AG04450 (cell line): ENCODE measurements at regions not wholly inside any gene's neighbourhood (a gene's known extent, or its start where the extent isn't known, plus 50 kb on each side); places are given as distances from the start of the nearest gene placed in this dataset.

Experiments
- CTCF ChIA-PET: fragments of 300-600, 350-600 bp; formaldehyde crosslinking; extraction: SDS; loops from one replicate; lab custom pipeline; 2022; ENCODE audit warnings: antibody characterized with exemption, inconsistent platforms; lab: Charles Lee
- POLR2A ChIA-PET: fragments of 350-600 bp; formaldehyde crosslinking; extraction: SDS; loops from one replicate; lab custom pipeline; 2021; ENCODE audit warnings: antibody characterized with exemption, inconsistent platforms; lab: Yijun Ruan, JAX
- DNase-seq: peaks from one replicate; pipeline ENCODE4 v3.0.0-alpha.2; 2011; ENCODE audit warnings: low read depth, low spot score
- H3K27ac ChIP-seq: one replicate; pipeline ENCODE4 v1.5.1; 2012; ENCODE audit warnings: low read depth, low read length, control low read depth
- H3K27me3 ChIP-seq: one replicate; pipeline ENCODE4 v1.6.0; 2012; ENCODE audit warnings: low read length; ENCODE audit not compliant: control insufficient read depth, insufficient read depth
- H3K4me3 ChIP-seq: 2 replicates; pipeline ENCODE4 v1.5.1; 2011; ENCODE audit warnings: mild to moderate bottlenecking, low read depth, low read length, control low read depth
- H3K9me3 ChIP-seq: 2 replicates; pipeline ENCODE4 v1.5.1; 2012; ENCODE audit warnings: low read length; ENCODE audit not compliant: control insufficient read depth, insufficient read depth
- CTCF ChIP-seq: IDR thresholded peaks from 2 replicates; pipeline ENCODE4 v1.5.1; 2011; ENCODE audit warnings: low read depth, low read length, control low read depth, inconsistent platforms

- Histone ChIP-seq H3K9me3 (no peaks in the 10 kb centered on the region), H3K27me3 (no peaks in the 10 kb centered on the region), H3K4me3 (no peak overlapping the region), H3K27ac (no peak overlapping the region)
- ChIA-PET POLR2A (no interaction called here), CTCF (no interaction called here)
- no peak for DNase-seq
- no peak for TF ChIP-seq CTCF
Measured at GRCh38 chr3:102791641-102792589, 357.1 kb downstream of the ZPLD1 start.

- POLR2A ChIA-PET: no interaction called here
- DNase-seq: no peak
- CTCF ChIA-PET: no interaction called here
Measured at GRCh38 chr3:102796804-102797203, 362.0 kb downstream of the ZPLD1 start.

GRCh38 chr3:102802819-102803420, 368.1 kb downstream of the ZPLD1 start:
- H3K27ac ChIP-seq: no peak overlapping the region
- DNase-seq: no peak
- H3K4me3 ChIP-seq: no peak overlapping the region
- no peak for TF ChIP-seq CTCF
- no peaks in the 10 kb centered on the region for H3K9me3 ChIP-seq
- no peaks in the 10 kb centered on the region for H3K27me3 ChIP-seq
- ChIA-PET POLR2A (no interaction called here), CTCF (no interaction called here)

More at GRCh38 chr3:102796804-102797203, 362.0 kb downstream of the ZPLD1 start:
- H3K4me3 ChIP-seq: no peak overlapping the region
- no peaks in the 10 kb centered on the region for H3K27me3 ChIP-seq
- no peaks in the 10 kb centered on the region for H3K9me3 ChIP-seq
- TF ChIP-seq CTCF: no peak
- H3K27ac ChIP-seq: no peak overlapping the region

- no peak for TF ChIP-seq CTCF
- DNase-seq: no peak
- CTCF ChIA-PET: no interaction called here
- Histone ChIP-seq H3K9me3 (no peaks in the 10 kb centered on the region), H3K4me3 (no peak overlapping the region), H3K27ac (no peak overlapping the region), H3K27me3 (no peaks in the 10 kb centered on the region)
- POLR2A ChIA-PET: no interaction called here
Measured at GRCh38 chr3:102810937-102811336, 376.1 kb downstream of the ZPLD1 start.

- DNase-seq: no peak
- Histone ChIP-seq H3K27ac (no peak overlapping the region), H3K27me3 (no peaks in the 10 kb centered on the region), H3K9me3 (no peaks in the 10 kb centered on the region), H3K4me3 (no peak overlapping the region)
- POLR2A ChIA-PET: no interaction called here
- no peak for TF ChIP-seq CTCF
- CTCF ChIA-PET: interaction anchor here (1.3 kb wide), 1 partner anchor 598 kb away, joined by 5 read pairs; no protein-coding TSS in a partner anchor
Measured at GRCh38 chr3:102826636-102827035, 391.8 kb downstream of the ZPLD1 start.
